Vagina (tissue), 2 donors: ENCODE measurements at regions not wholly inside any gene's neighbourhood (a gene's known extent, or its start where the extent isn't known, plus 50 kb on each side); places are given as distances from the start of the nearest gene placed in this dataset.

Source experiments
- DNase-seq, 2 donors: peaks; one replicate each; pipeline ENCODE4 v3.0.0-alpha.2; 2017; ENCODE audit errors: extremely low spot score in 2 of 2
- H3K27ac ChIP-seq: fragments of 200-600 bp; sonication (generic); one replicate; pipeline ENCODE4 v1.5.1; 2019
- H3K27me3 ChIP-seq: fragments of 200-600 bp; sonication (generic); one replicate; pipeline ENCODE4 v1.5.1; 2019
- H3K36me3 ChIP-seq, 2 donors: fragments of 200-600 bp; sonication (generic); one replicate each; pipeline ENCODE4 v1.5.1; 2017 to 2019
- H3K4me1 ChIP-seq: fragments of 200-600 bp; sonication (generic); one replicate; pipeline ENCODE4 v1.5.1; 2019
- H3K4me3 ChIP-seq, 2 donors: fragments of 200-600 bp; sonication (generic); 1 replicate in 1 of 2; 2 replicates in 1 of 2; pipeline ENCODE4 v1.5.1; 2016 to 2019
- H3K9me3 ChIP-seq: fragments of 200-600 bp; sonication (generic); one replicate; pipeline ENCODE4 v1.5.1; 2019
- CTCF ChIP-seq, 3 experiments: fragments of 450-650 bp in 2 of 3; fragments of 200-600 bp in 1 of 3; sonication (generic) in 1 of 3; IDR thresholded peaks; one replicate each; pipeline ENCODE4 v1.5.1; 2017 to 2019; ENCODE audit warnings: antibody characterized with exemption in 3 of 3, mild to moderate bottlenecking in 2 of 3, moderate library complexity in 2 of 3
- POLR2A ChIP-seq, 2 donors: fragments of 450-650 bp; IDR thresholded peaks; one replicate each; pipeline ENCODE4 v1.6.1; 2017; ENCODE audit warnings: antibody characterized with exemption in 2 of 2, mild to moderate bottlenecking in 2 of 2, moderate library complexity in 2 of 2
- POLR2AphosphoS5 ChIP-seq, 2 donors: sonication (generic); formaldehyde crosslinking; IDR thresholded peaks; one replicate each; pipeline ENCODE4 v1.9.0; 2017; ENCODE audit warnings: antibody characterized with exemption in 2 of 2, mild to moderate bottlenecking in 2 of 2, low read depth in 1 of 2; ENCODE audit not compliant: insufficient read depth in 1 of 2
- intact Hi-C: fragments of 100-400 bp; cut with DNase I; formaldehyde crosslinking; loops from one replicate; pipeline ENCODE4 v1.15.1; 2023

- DNase-seq = no peak
- H3K27me3 ChIP-seq = no peaks in the 10 kb centered on the region
- no peak overlapping the region for H3K27ac ChIP-seq
- TF ChIP-seq POLR2AphosphoS5 (IDR thresholded peaks at IDR 0.05; ENCODE audit: insufficient read depth in 1 of 2, low read depth in 1 of 2) (no peak), POLR2A (IDR thresholded peaks at IDR 0.05) (no peak), CTCF (IDR thresholded peaks at IDR 0.05) (no peak)
- no peak overlapping the region for H3K4me3 ChIP-seq
- intact Hi-C loops = no loop called here
- H3K4me1 ChIP-seq = no peaks in the 10 kb centered on the region
- no peaks in the 10 kb centered on the region for H3K36me3 ChIP-seq
- H3K9me3 ChIP-seq = no peaks in the 10 kb centered on the region
These were observed 100.6 kb upstream of the FAM216B start for GRCh38 chr13:42680748-42681147.

- no peak for DNase-seq
- intact Hi-C loops = no loop called here
- H3K36me3 ChIP-seq = no peaks in the 10 kb centered on the region
- H3K27ac ChIP-seq = no peak overlapping the region
- no peak overlapping the region for H3K4me3 ChIP-seq
- H3K27me3 ChIP-seq = no peaks in the 10 kb centered on the region
- H3K4me1 ChIP-seq = no peaks in the 10 kb centered on the region
- TF ChIP-seq CTCF (IDR thresholded peaks at IDR 0.05) = no peak
- TF ChIP-seq POLR2A (IDR thresholded peaks at IDR 0.05) = no peak
- TF ChIP-seq POLR2AphosphoS5 (IDR thresholded peaks at IDR 0.05; ENCODE audit: insufficient read depth in 1 of 2, low read depth in 1 of 2) = no peak
- no peaks in the 10 kb centered on the region for H3K9me3 ChIP-seq
These were observed 99.9 kb upstream of the FAM216B start for GRCh38 chr13:42681326-42682100.

GRCh38 chr13:42684226-42684625 is 97.2 kb upstream of the FAM216B start:
- TF ChIP-seq POLR2AphosphoS5 (IDR thresholded peaks at IDR 0.05; ENCODE audit: insufficient read depth in 1 of 2, low read depth in 1 of 2) (no peak), CTCF (IDR thresholded peaks at IDR 0.05) (no peak), POLR2A (IDR thresholded peaks at IDR 0.05) (no peak)
- Histone ChIP-seq H3K36me3 (no peaks in the 10 kb centered on the region), H3K4me3 (no peak overlapping the region), H3K27me3 (no peaks in the 10 kb centered on the region), H3K4me1 (no peaks in the 10 kb centered on the region), H3K9me3 (no peaks in the 10 kb centered on the region), H3K27ac (no peak overlapping the region)
- DNase-seq = no peak
- intact Hi-C loops = no loop called here

GRCh38 chr13:42685751-42686150 is 95.6 kb upstream of the FAM216B start:
- intact Hi-C loops = no loop called here
- no peak overlapping the region for H3K27ac ChIP-seq
- no peaks in the 10 kb centered on the region for H3K27me3 ChIP-seq
- H3K36me3 ChIP-seq = no peaks in the 10 kb centered on the region
- TF ChIP-seq CTCF (IDR thresholded peaks at IDR 0.05) (no peak), POLR2AphosphoS5 (IDR thresholded peaks at IDR 0.05; ENCODE audit: insufficient read depth in 1 of 2, low read depth in 1 of 2) (no peak), POLR2A (IDR thresholded peaks at IDR 0.05) (no peak)
- no peak for DNase-seq
- no peak overlapping the region for H3K4me3 ChIP-seq
- H3K4me1 ChIP-seq = no peaks in the 10 kb centered on the region
- H3K9me3 ChIP-seq = no peaks in the 10 kb centered on the region

- Histone ChIP-seq H3K9me3 (no peaks in the 10 kb centered on the region), H3K36me3 (no peaks in the 10 kb centered on the region), H3K27me3 (no peaks in the 10 kb centered on the region), H3K4me1 (no peaks in the 10 kb centered on the region), H3K4me3 (no peak overlapping the region), H3K27ac (no peak overlapping the region)
- DNase-seq = no peak
- no peak for TF ChIP-seq CTCF (IDR thresholded peaks at IDR 0.05)
- no peak for TF ChIP-seq POLR2AphosphoS5 (IDR thresholded peaks at IDR 0.05; ENCODE audit: insufficient read depth in 1 of 2, low read depth in 1 of 2)
- TF ChIP-seq POLR2A (IDR thresholded peaks at IDR 0.05) = no peak
- intact Hi-C loops = no loop called here
These were observed 95.2 kb upstream of the FAM216B start for GRCh38 chr13:42686165-42686564.
